Sigmoid colon (tissue), 4 donors: ENCODE measurements at regions not wholly inside any gene's neighbourhood (a gene's known extent, or its start where the extent isn't known, plus 50 kb on each side); places are given as distances from the start of the nearest gene placed in this dataset.

Experiments used
- POLR2AphosphoS5 ChIP-seq, 4 donors: sonication (generic); formaldehyde crosslinking; IDR thresholded peaks; one replicate each; pipeline ENCODE4 v1.6.1; 2017; ENCODE audit warnings: antibody characterized with exemption in 4 of 4
- TF ChIP-seq, protein P1 (sequence below), 4 experiments: fragments of 450-650 bp in 3 of 4; fragments of 200-600 bp in 1 of 4; IDR thresholded peaks; one replicate each; pipeline ENCODE4 v1.5.1; 2016 to 2019; ENCODE audit warnings: antibody characterized with exemption in 4 of 4, mild to moderate bottlenecking in 3 of 4, moderate library complexity in 2 of 4

DNA sequence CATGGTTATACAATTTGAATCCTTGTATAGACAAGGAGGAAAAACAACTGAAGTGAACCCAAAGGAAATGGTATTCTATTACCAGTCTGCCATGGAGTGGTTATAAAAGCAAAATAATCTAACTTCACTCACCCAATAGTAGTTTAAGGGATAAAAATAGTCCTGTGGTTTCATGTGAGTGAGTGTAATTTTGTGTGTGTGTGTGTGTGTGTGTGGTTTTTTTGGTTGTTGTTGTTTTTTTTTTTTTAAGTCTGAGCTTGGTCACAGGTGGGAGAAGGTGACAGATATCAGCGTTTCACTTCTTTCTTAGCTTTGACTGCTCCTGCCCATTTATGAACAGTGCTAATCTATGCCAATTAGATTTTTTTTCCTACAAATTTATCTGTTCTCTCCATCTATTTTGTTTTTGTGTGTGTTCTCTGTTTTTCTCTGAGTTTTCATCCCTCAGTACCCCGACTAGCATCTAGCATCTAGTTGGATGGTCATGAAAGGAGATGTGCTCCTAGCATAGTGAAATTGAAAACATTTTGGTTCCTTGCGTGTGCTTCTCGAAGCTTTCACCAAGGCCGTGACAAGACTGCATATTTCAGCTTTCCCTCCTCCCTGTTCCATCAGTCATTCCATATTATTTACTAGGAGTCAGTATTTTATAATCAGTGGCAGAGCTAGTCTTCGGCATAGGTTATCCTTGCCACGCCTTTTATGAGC lies 200.1 kb upstream of the DTNA start:
- TF ChIP-seq POLR2AphosphoS5 (IDR thresholded peaks at IDR 0.05), result no peak
- TF ChIP-seq, protein P1, sequence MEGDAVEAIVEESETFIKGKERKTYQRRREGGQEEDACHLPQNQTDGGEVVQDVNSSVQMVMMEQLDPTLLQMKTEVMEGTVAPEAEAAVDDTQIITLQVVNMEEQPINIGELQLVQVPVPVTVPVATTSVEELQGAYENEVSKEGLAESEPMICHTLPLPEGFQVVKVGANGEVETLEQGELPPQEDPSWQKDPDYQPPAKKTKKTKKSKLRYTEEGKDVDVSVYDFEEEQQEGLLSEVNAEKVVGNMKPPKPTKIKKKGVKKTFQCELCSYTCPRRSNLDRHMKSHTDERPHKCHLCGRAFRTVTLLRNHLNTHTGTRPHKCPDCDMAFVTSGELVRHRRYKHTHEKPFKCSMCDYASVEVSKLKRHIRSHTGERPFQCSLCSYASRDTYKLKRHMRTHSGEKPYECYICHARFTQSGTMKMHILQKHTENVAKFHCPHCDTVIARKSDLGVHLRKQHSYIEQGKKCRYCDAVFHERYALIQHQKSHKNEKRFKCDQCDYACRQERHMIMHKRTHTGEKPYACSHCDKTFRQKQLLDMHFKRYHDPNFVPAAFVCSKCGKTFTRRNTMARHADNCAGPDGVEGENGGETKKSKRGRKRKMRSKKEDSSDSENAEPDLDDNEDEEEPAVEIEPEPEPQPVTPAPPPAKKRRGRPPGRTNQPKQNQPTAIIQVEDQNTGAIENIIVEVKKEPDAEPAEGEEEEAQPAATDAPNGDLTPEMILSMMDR (IDR thresholded peaks at IDR 0.05), result no peak
